HG03457 (cell line): ENCODE measurements at regions not wholly inside any gene's neighbourhood (a gene's known extent, or its start where the extent isn't known, plus 50 kb on each side); places are given as distances from the start of the nearest gene placed in this dataset.

ENCODE experiments used
- ATAC-seq: cut with Tn5 transposase; IDR thresholded peaks from one replicate; pipeline ENCODE4 v1.9.1; 2021; ENCODE audit warnings: moderate number of reproducible peaks; ENCODE audit not compliant: unreplicated experiment

GRCh38 chr1:238248356-238248755 lies 357.6 kb upstream of the ZP4 start:
- ATAC-seq = no peak

- no peak for ATAC-seq
Observed at GRCh38 chr1:238242181-238242580, 351.5 kb upstream of the ZP4 start.

- no peak for ATAC-seq
Observed at GRCh38 chr1:238241607-238242006, 350.9 kb upstream of the ZP4 start.

DNA sequence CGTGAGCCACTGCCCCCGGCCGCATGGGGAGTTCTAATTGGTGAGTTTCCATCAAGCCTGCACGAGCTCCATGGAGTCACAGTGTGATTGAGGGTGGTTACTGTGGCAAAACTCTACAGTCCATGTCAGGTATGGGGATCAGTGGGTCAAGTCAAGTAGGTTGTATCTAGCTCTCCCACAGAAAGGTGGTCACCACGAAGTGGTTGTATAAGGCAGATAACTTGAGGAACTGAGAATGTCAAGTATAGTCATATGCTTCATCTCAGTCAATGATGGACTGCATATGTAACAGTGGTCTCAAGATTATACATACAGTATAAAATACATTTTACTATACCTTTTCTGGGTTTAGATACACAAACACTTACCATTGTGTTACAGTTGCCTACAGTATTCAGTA lies 348.6 kb upstream of the ZP4 start:
- no peak for ATAC-seq

DNA sequence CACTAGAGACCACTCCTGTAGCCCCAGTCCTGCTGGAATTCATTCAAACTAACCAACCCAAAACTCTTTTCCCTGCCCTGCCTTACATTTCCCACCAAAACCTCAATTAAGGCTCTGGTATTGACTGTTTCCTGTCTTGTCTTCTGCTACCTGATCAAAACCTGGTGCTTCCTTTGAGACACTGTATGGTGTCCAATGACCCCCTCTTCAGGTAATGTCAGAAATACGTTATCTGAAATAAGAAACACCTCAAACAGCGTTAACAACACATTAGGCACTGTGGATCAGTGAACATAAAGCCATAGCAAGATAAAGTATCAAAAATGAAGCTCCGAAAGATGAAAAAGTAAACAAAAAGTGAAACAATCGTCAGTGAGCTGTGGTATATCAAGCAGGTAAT lies 343.2 kb upstream of the ZP4 start:
- ATAC-seq = no peak

- ATAC-seq = no peak
Observed at GRCh38 chr1:238232084-238232710, 341.5 kb upstream of the ZP4 start.

DNA sequence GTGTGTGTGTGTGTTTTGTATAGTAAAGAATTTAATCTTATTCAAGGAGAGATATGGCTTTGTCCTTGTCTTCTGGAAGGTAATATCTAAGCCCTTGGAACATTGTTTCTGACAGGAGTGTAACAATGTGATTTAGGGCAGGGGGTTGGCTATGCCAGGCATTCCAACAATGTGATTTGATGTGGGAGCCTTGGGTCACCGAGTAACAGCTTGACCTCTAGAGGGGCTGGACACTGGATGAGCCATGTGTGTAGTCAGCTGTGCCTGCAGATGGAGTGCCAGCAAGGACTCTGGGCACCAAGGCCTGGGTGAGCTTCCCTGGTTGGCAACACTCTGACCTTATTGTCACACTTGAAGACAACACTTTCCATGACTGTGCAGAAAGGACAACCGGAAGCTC lies 336.1 kb upstream of the ZP4 start:
- ATAC-seq = no peak

DNA sequence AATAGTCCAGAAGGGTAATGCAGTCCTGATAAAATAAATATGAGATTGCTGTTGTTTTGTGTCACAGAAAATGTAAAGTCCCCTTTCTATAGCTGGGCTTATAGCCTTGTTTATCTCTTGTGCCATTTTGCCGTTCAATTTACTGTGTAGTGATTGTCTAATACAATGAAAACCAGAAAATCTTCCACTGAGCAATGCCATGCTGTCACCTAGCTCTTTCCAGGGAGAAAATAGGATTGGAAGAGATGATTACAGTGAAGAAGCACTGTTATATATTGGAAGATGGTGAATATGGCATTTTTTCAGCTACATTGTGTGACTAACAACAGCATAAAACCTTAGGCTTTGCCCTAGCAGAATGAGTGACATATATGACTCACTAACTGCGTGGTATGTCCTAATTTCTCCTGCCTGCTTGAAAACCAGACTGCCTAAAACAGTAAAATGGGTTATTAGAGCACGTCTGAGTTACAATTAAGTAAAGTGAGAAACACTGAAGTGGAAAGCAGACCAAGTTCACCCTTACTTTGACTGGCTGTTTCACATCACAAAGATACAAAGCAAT lies 332.4 kb upstream of the ZP4 start:
- ATAC-seq = no peak

GRCh38 chr1:238221738-238222137 lies 331.0 kb upstream of the ZP4 start:
- ATAC-seq = no peak

DNA sequence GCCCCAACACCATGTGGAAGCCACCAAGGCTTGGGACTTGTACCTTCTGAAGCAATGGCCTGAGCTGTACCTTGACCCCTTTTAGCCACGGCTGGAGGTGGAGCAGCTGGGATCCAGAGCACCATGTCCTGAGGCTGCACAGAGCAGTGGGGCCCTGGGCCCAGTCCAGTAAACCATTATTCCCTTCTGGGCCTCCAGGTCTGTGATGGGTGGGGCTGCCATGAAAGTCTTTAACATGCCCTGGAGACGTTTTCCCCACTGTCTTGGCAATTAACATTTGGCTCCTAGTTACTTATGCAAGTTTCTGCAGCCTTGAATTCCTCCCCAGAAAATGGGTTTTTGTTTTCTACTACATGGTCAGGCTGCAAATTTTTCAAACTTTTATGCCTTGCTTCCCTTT lies 323.7 kb upstream of the ZP4 start:
- no peak for ATAC-seq

- ATAC-seq = no peak
Observed at GRCh38 chr1:238205045-238205662, 314.4 kb upstream of the ZP4 start.

DNA sequence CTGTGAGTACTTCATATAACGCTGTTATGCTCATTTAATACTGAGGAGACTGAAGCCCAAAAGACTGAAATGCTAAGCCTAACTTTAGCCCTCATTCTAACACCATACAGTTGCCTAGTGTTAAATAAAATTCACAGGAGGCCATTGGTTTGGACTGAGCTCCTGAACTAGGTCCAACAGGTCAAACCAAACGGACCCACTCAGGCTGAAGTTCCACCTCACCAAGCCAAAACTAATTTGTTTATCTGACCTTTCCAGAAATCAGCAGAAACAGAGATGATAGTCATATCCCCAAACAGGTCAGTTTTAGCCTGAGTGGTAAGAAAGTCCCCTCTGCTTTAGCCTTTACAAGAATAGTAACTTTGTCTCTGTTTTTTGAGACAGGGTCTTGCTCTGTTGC lies 311.3 kb upstream of the ZP4 start:
- no peak for ATAC-seq

GRCh38 chr1:238199325-238199724 lies 308.6 kb upstream of the ZP4 start:
- ATAC-seq = no peak

DNA sequence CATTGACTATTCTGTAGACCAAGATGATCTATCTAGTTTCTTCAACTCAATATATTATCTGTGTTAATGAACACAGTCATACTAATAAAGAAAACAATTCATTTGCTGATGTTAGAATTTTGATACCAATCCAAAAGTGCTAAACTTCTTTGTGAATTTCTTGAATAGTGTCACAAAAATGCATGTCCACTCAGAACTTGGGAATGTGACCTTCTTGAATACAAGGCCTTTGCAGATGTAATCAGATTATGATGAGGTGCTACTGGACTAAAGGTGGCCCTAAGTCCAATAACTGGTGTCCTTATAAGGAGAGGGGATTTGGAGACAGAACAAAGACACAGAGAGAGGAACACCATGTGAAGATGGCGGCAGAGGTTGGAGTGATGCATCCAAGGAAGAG lies 305.8 kb upstream of the ZP4 start:
- ATAC-seq = no peak

DNA sequence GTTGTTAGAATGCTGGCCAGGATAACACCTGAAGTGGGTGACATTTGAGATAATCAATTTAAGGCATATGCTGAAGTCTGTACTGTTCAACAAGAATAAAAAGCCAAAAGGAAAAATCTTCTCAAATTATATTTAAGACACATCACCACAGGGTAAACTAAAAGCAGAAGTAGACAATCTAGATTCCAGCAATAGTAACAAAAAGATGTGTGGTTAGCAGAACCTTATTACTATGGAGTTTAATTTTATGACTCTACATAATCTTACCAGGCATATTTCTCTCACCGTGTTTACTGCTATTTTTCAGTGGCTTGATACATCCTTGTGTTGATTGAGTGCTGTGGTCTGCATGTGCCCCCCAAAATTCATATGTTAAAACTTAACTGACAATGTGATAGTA lies 300.4 kb upstream of the ZP4 start:
- no peak for ATAC-seq

DNA sequence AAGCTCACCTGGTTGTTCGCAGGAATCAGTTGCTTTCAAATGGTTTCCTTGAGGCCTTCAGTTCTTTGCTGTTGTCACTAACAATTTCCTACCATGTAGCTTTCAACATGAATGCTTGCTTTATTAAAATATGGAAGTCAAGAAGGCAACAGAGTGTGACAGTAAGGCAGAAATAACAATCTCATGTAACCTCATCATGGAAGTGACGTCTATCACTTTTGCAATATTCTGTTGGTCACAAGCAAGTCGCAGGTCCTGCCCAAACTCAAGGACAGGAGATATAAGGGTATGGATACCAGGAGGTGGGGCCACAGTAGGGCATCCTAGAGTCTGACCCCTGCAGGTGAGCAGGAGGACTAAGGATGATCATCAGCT lies 296.8 kb upstream of the ZP4 start:
- ATAC-seq = no peak

- ATAC-seq = no peak
Observed at GRCh38 chr1:238186887-238187574, 296.3 kb upstream of the ZP4 start.

- no peak for ATAC-seq
Observed at GRCh38 chr1:238177960-238178645, 287.4 kb upstream of the ZP4 start.

- no peak for ATAC-seq
Observed at GRCh38 chr1:238177351-238177750, 286.6 kb upstream of the ZP4 start.

GRCh38 chr1:238176441-238176840 lies 285.7 kb upstream of the ZP4 start:
- ATAC-seq = no peak

DNA sequence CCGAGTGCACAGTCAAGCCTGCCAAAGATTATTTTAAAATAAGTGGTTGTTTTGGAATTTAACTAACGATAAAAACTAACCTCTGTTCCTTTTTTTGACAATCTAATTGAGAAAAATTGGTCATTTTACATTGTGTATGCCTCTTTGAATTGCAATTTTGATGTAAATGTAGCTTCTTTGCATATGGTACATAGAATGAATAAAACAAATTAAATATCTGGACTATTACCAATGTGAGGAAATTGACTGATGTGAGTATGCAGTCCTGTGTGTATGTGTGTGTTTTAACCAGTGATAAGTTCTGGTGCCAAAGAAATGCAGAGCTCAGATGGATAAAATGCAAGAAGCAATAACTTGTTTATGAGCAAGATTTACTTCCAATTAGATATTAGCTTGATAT lies 281.3 kb upstream of the ZP4 start:
- no peak for ATAC-seq

DNA sequence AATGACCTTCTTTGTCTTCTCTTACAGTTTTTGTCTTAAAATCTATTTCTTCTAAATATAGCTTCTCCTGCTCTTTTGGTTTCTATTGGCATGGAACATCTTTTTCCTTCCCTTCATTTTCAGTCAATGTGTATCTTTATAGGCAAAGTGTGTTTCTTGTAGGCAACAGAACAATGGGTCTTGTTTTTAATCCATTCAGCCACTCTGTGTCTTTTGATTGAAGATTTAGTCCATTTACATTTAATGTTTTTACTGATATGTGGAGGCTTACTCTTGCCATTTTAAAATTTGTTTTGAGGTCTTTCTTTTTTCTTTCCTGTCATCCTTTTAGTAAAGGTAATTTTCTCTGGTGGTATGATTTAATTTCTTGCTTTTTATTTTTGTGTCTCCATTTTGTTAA lies 271.2 kb upstream of the ZP4 start:
- ATAC-seq = no peak
